BLaER1 treated with 17β-estradiol and CSF1 and Interleukin-3, amounts not matched to agents 10 nM and 100 nM (cell line): ENCODE measurements at regions not wholly inside any gene's neighbourhood (a gene's known extent, or its start where the extent isn't known, plus 50 kb on each side); places are given as distances from the start of the nearest gene placed in this dataset.

ENCODE experiments used
- H3K27ac ChIP-seq, 11 experiments: shearing (Covaris generic); formaldehyde crosslinking; 2 replicates each; pipeline ENCODE4 v1.8.1; 2022
- H3K27me3 ChIP-seq, 11 experiments: shearing (Covaris generic); formaldehyde crosslinking; 2 replicates each; pipeline ENCODE4 v1.8.1; 2022
- H3K36me3 ChIP-seq, 11 experiments: shearing (Covaris generic); formaldehyde crosslinking; 2 replicates each; pipeline ENCODE4 v1.8.1; 2022
- H3K4me1 ChIP-seq, 10 experiments: shearing (Covaris generic); formaldehyde crosslinking; 2 replicates each; pipeline ENCODE4 v1.8.1; 2022
- H3K4me2 ChIP-seq, 11 experiments: shearing (Covaris generic); formaldehyde crosslinking; 2 replicates each; pipeline ENCODE4 v1.8.1; 2022
- H3K4me3 ChIP-seq, 10 experiments: shearing (Covaris generic); formaldehyde crosslinking; 2 replicates each; pipeline ENCODE4 v1.8.1; 2022
- H3K9ac ChIP-seq, 11 experiments: shearing (Covaris generic); formaldehyde crosslinking; 2 replicates each; pipeline ENCODE4 v1.8.1; 2022
- H3K9me3 ChIP-seq, 11 experiments: shearing (Covaris generic); formaldehyde crosslinking; replicated peaks in 1 of 11; 2 replicates each; pipeline ENCODE4 v1.8.1; 2022
- H4K20me1 ChIP-seq, 11 experiments: shearing (Covaris generic); formaldehyde crosslinking; 2 replicates each; pipeline ENCODE4 v1.8.1; 2022
- Cebpa-rat ChIP-seq, 11 experiments: shearing (Covaris generic); IDR thresholded peaks; 2 replicates each; pipeline ENCODE4 v1.8.1; 2022

GRCh38 chr10:88219753-88220152 lies 356.3 kb downstream of the PTEN start:
- TF ChIP-seq Cebpa-rat (IDR thresholded peaks at IDR 0.05) = no peak

DNA sequence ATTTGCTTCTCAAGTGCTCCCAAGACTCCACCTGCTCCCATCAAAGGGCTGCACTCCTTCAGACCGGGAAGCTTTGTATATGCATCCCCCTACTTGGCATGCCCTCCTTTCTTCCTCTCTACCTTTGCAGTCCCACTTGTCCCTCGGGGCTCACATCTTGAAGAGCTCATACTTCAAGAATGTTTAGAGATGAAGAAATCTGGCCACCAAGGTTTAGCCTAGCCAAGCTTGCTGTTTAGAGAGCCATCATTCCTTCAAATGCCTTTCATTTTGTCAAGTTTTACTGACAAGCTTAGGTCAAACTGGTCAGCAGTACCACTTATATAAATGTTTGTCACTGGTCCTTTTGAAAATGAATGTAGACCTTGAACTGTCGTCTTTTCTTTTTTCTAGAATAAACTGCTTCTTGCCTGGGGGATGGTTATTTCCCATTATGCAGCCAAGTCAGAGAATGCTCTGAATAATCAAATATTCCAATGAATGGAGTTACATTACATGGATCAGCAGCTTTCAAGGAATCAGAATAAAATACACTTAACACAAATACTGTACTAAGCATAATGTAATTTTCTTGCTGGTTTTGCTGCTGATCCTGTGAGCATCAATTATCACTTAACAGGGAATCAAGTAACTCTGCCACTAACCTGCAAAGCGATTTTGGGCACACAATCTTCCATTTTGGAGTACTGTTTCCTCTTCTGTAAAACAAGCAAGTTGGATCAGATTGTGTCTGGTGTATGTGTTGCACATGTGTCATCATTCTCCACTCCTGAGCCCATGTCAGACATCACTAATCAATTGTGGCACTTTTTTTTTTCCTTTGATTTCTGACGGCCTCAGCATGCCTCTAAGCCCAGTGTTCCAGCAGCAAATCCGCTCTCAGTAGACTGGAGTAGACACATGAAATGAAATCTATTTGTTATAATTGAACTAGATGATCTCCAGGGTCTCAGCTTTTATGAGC lies 357.9 kb downstream of the PTEN start:
- H3K4me2 ChIP-seq = no peak overlapping the region
- no peak overlapping the region for H3K27ac ChIP-seq
- no peaks in the 10 kb centered on the region for H3K4me1 ChIP-seq
- no peaks in the 10 kb centered on the region for H3K27me3 ChIP-seq
- H3K9ac ChIP-seq = no peak overlapping the region
- H3K36me3 ChIP-seq = no peaks in the 10 kb centered on the region
- H4K20me1 ChIP-seq = no peaks in the 10 kb centered on the region; a peak in 1 of 22 replicates
- no peak for TF ChIP-seq Cebpa-rat (IDR thresholded peaks at IDR 0.05)
- no peaks in the 10 kb centered on the region for H3K9me3 ChIP-seq
- H3K4me3 ChIP-seq = no peak overlapping the region

More at GRCh38 chr10:88219753-88220152, 356.3 kb downstream of the PTEN start:
- Histone ChIP-seq H4K20me1 (no peaks in the 10 kb centered on the region; a peak in 1 of 22 replicates), H3K27ac (no peak overlapping the region), H3K4me1 (no peaks in the 10 kb centered on the region), H3K36me3 (no peaks in the 10 kb centered on the region), H3K4me2 (no peak overlapping the region), H3K9ac (no peak overlapping the region), H3K27me3 (no peaks in the 10 kb centered on the region), H3K9me3 (no peaks in the 10 kb centered on the region), H3K4me3 (no peak overlapping the region)

GRCh38 chr10:88222881-88223280 lies 359.5 kb downstream of the PTEN start:
- no peak overlapping the region for H3K9ac ChIP-seq
- H3K4me2 ChIP-seq = no peak overlapping the region

More at GRCh38 chr10:88222881-88223280, 359.5 kb downstream of the PTEN start:
- Histone ChIP-seq H3K4me3 (no peak overlapping the region), H3K27ac (no peak overlapping the region), H3K9me3 (no peaks in the 10 kb centered on the region), H4K20me1 (no peaks in the 10 kb centered on the region; a peak in 1 of 22 replicates), H3K4me1 (no peaks in the 10 kb centered on the region), H3K36me3 (no peaks in the 10 kb centered on the region), H3K27me3 (no peaks in the 10 kb centered on the region)
- no peak for TF ChIP-seq Cebpa-rat (IDR thresholded peaks at IDR 0.05)
